Cardiac fibroblast (primary cell): ENCODE measurements at regions not wholly inside any gene's neighbourhood (a gene's known extent, or its start where the extent isn't known, plus 50 kb on each side); places are given as distances from the start of the nearest gene placed in this dataset.

Source experiments
- DNase-seq, 2 donors: peaks; one replicate each; pipeline versions ENCODE4 v3.0.0 to v3.0.0-alpha.2; 2010; ENCODE audit warnings: low read depth in 2 of 2
- H3K4me3 ChIP-seq, 2 donors: replicated peaks in 1 of 2; 1 replicate in 1 of 2; 2 replicates in 1 of 2; pipeline ENCODE4 v1.5.1; 2011; ENCODE audit warnings: low read depth in 2 of 2, low read length in 2 of 2, mild to moderate bottlenecking in 2 of 2, moderate library complexity in 1 of 2
- TF ChIP-seq, protein P1 (sequence below): IDR thresholded peaks from one replicate; pipeline ENCODE4 v1.5.1; 2011; ENCODE audit warnings: low read depth, mild to moderate bottlenecking, low read length, inconsistent platforms

GRCh38 chr1:198856601-198857000, 217.8 kb downstream of the PTPRC start:
- TF ChIP-seq, protein P1, sequence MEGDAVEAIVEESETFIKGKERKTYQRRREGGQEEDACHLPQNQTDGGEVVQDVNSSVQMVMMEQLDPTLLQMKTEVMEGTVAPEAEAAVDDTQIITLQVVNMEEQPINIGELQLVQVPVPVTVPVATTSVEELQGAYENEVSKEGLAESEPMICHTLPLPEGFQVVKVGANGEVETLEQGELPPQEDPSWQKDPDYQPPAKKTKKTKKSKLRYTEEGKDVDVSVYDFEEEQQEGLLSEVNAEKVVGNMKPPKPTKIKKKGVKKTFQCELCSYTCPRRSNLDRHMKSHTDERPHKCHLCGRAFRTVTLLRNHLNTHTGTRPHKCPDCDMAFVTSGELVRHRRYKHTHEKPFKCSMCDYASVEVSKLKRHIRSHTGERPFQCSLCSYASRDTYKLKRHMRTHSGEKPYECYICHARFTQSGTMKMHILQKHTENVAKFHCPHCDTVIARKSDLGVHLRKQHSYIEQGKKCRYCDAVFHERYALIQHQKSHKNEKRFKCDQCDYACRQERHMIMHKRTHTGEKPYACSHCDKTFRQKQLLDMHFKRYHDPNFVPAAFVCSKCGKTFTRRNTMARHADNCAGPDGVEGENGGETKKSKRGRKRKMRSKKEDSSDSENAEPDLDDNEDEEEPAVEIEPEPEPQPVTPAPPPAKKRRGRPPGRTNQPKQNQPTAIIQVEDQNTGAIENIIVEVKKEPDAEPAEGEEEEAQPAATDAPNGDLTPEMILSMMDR: no peak
- no peak for DNase-seq
- H3K4me3 ChIP-seq: no peak overlapping the region

GRCh38 chr1:198858033-198858432, 219.2 kb downstream of the PTPRC start:
- no peak for DNase-seq
- H3K4me3 ChIP-seq: no peak overlapping the region
- TF ChIP-seq, protein P1: no peak

GRCh38 chr1:198860371-198860770, 221.5 kb downstream of the PTPRC start:
- H3K4me3 ChIP-seq: no peak overlapping the region
- DNase-seq: no peak
- TF ChIP-seq, protein P1: no peak

GRCh38 chr1:198861636-198862035, 222.8 kb downstream of the PTPRC start:
- TF ChIP-seq, protein P1: no peak
- DNase-seq: no peak
- no peak overlapping the region for H3K4me3 ChIP-seq

GRCh38 chr1:198864695-198865094, 225.9 kb downstream of the PTPRC start:
- H3K4me3 ChIP-seq: no peak overlapping the region
- TF ChIP-seq, protein P1: no peak
- no peak for DNase-seq

- no peak for DNase-seq
- TF ChIP-seq, protein P1: no peak
- H3K4me3 ChIP-seq: no peak overlapping the region
Measured at GRCh38 chr1:198865319-198865718, 226.5 kb downstream of the PTPRC start.

- DNase-seq: no peak
- TF ChIP-seq, protein P1: no peak
- H3K4me3 ChIP-seq: no peak overlapping the region
Measured at GRCh38 chr1:198867182-198867581, 228.3 kb downstream of the PTPRC start.
